Upper lobe of left lung (tissue), 6 donors: ENCODE measurements at regions not wholly inside any gene's neighbourhood (a gene's known extent, or its start where the extent isn't known, plus 50 kb on each side); places are given as distances from the start of the nearest gene placed in this dataset.

Source experiments
- ATAC-seq, 2 donors: fragments of 200-7000 bp; cut with Tn5 transposase; one replicate each; pipeline ENCODE4 v1.9.1; 2022; ENCODE audit warnings: mild to moderate bottlenecking in 2 of 2, moderate library complexity in 2 of 2; ENCODE audit not compliant: low FRiP score in 2 of 2
- DNase-seq, 2 donors: peaks; one replicate each; pipeline ENCODE4 v3.0.0-alpha.2; 2019 to 2020
- H3K27ac ChIP-seq, 4 donors: fragments of 200-600 bp; sonication (generic); one replicate each; pipeline ENCODE4 v1.5.1; 2016 to 2019
- H3K27me3 ChIP-seq, 4 donors: fragments of 200-600 bp; sonication (generic); one replicate each; pipeline ENCODE4 v1.5.1; 2017 to 2019
- H3K36me3 ChIP-seq, 4 donors: fragments of 200-600 bp; sonication (generic); one replicate each; pipeline ENCODE4 v1.5.1; 2016 to 2019
- H3K4me1 ChIP-seq, 4 donors: fragments of 200-600 bp; sonication (generic); one replicate each; pipeline ENCODE4 v1.5.1; 2018 to 2019
- H3K4me3 ChIP-seq, 4 donors: fragments of 200-600 bp; sonication (generic); one replicate each; pipeline ENCODE4 v1.5.1; 2017 to 2019; ENCODE audit warnings: mild to moderate bottlenecking in 2 of 4, moderate library complexity in 1 of 4
- H3K9me3 ChIP-seq, 4 donors: fragments of 200-600 bp; sonication (generic); one replicate each; pipeline ENCODE4 v1.5.1; 2018 to 2019
- EP300 ChIP-seq, 4 donors: sonication (generic); formaldehyde crosslinking; IDR thresholded peaks; one replicate each; pipeline ENCODE4 v1.5.1; 2017; ENCODE audit warnings: antibody characterized with exemption in 4 of 4, control low read depth in 2 of 4
- POLR2A ChIP-seq, 4 donors: fragments of 450-650 bp; IDR thresholded peaks; one replicate each; pipeline ENCODE4 v1.5.1; 2016 to 2017; ENCODE audit warnings: antibody characterized with exemption in 4 of 4, mild to moderate bottlenecking in 2 of 4
- POLR2AphosphoS5 ChIP-seq, 2 donors: sonication (generic); formaldehyde crosslinking; IDR thresholded peaks; one replicate each; pipeline ENCODE4 v1.5.1; 2017; ENCODE audit warnings: antibody characterized with exemption in 2 of 2
- WGBS, 2 donors: methylation state at CpG; one replicate each; pipeline ENCODE4 v1.1.5; 2017 to 2018; 5-methylcytosine and 5-hydroxymethylcytosine counted together
- TF ChIP-seq, protein P1 (sequence below), 6 experiments: fragments of 450-650 bp in 4 of 6; fragments of 200-600 bp in 2 of 6; sonication (generic) in 2 of 6; IDR thresholded peaks; one replicate each; pipeline ENCODE4 v1.5.1; 2016 to 2019; ENCODE audit warnings: antibody characterized with exemption in 6 of 6
- donor health status: DM: no; HTN: no; CAD: no; lungs with moderate emphysema.
- donor health status: DM: no; HTN: yes; CAD: no; lungs with severe emphysema.

GRCh38 chr9:83166372-83166771 is 103.4 kb upstream of the RASEF start:
- Histone ChIP-seq H3K36me3 (no peaks in the 10 kb centered on the region), H3K9me3 (no peaks in the 10 kb centered on the region), H3K27me3 (no peaks in the 10 kb centered on the region), H3K4me1 (peaks cover 0 to 3% (median 0%) of the 10 kb centered on the region in 4 donors), H3K4me3 (no peak overlapping the region), H3K27ac (peak overlapping the region in 3 of 4 donors; percentile 27 to 63 (median 55))
- TF ChIP-seq POLR2AphosphoS5 (IDR thresholded peaks at IDR 0.05) (no peak), EP300 (IDR thresholded peaks at IDR 0.05) (no peak), POLR2A (IDR thresholded peaks at IDR 0.05) (no peak)
- TF ChIP-seq, protein P1, sequence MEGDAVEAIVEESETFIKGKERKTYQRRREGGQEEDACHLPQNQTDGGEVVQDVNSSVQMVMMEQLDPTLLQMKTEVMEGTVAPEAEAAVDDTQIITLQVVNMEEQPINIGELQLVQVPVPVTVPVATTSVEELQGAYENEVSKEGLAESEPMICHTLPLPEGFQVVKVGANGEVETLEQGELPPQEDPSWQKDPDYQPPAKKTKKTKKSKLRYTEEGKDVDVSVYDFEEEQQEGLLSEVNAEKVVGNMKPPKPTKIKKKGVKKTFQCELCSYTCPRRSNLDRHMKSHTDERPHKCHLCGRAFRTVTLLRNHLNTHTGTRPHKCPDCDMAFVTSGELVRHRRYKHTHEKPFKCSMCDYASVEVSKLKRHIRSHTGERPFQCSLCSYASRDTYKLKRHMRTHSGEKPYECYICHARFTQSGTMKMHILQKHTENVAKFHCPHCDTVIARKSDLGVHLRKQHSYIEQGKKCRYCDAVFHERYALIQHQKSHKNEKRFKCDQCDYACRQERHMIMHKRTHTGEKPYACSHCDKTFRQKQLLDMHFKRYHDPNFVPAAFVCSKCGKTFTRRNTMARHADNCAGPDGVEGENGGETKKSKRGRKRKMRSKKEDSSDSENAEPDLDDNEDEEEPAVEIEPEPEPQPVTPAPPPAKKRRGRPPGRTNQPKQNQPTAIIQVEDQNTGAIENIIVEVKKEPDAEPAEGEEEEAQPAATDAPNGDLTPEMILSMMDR (IDR thresholded peaks at IDR 0.05) = no peak
- WGBS, 2 donors = 49 to 65% methylated on average over 5 of the region's 5 CpGs
- ATAC-seq (peak; percentile 57 to 91), DNase-seq (peak in 1 of 2 donors; percentile 77)

GRCh38 chr9:83155733-83156132 is 92.8 kb upstream of the RASEF start:
- TF ChIP-seq POLR2A (IDR thresholded peaks at IDR 0.05) (no peak), POLR2AphosphoS5 (IDR thresholded peaks at IDR 0.05) (no peak), EP300 (IDR thresholded peaks at IDR 0.05) (no peak)
- TF ChIP-seq, protein P1 (IDR thresholded peaks at IDR 0.05) = no peak
- no peak for DNase-seq
- Histone ChIP-seq H3K27ac (no peak overlapping the region), H3K27me3 (no peaks in the 10 kb centered on the region), H3K36me3 (no peaks in the 10 kb centered on the region), H3K9me3 (no peaks in the 10 kb centered on the region), H3K4me1 (no peaks in the 10 kb centered on the region), H3K4me3 (no peak overlapping the region)
- ATAC-seq = no peak

- ATAC-seq = peak; percentile 32 to 60
- H3K27me3 ChIP-seq = no peaks in the 10 kb centered on the region
- TF ChIP-seq POLR2A (IDR thresholded peaks at IDR 0.05) = no peak
- no peak for TF ChIP-seq EP300 (IDR thresholded peaks at IDR 0.05)
- TF ChIP-seq, protein P1 (IDR thresholded peaks at IDR 0.05) = no peak
- no peak for TF ChIP-seq POLR2AphosphoS5 (IDR thresholded peaks at IDR 0.05)
- peak overlapping the region in 1 of 4 donors; percentile 38 for H3K27ac ChIP-seq
- H3K36me3 ChIP-seq = no peaks in the 10 kb centered on the region
- H3K4me3 ChIP-seq = no peak overlapping the region
- no peaks in the 10 kb centered on the region for H3K9me3 ChIP-seq
- peak in 1 of 2 donors; percentile 48 for DNase-seq
- no peaks in the 10 kb centered on the region for H3K4me1 ChIP-seq
- 68 to 90% methylated on average over 2 of the region's 2 CpGs for WGBS, 2 donors
These were observed 91.9 kb upstream of the RASEF start for GRCh38 chr9:83154821-83155220.

- Histone ChIP-seq H3K36me3 (no peaks in the 10 kb centered on the region), H3K9me3 (no peaks in the 10 kb centered on the region), H3K27me3 (no peaks in the 10 kb centered on the region), H3K4me3 (no peak overlapping the region), H3K27ac (peak overlapping the region in 1 of 4 donors; percentile 38), H3K4me1 (no peaks in the 10 kb centered on the region)
- peak; percentile 61 to 83 for ATAC-seq
- 86 to 91% methylated on average over 2 of the region's 2 CpGs for WGBS, 2 donors
- DNase-seq = peak in 1 of 2 donors; percentile 74
- TF ChIP-seq, protein P1 (IDR thresholded peaks at IDR 0.05) = no peak
- TF ChIP-seq POLR2AphosphoS5 (IDR thresholded peaks at IDR 0.05) (peak in 1 of 2 donors; percentile 12), POLR2A (IDR thresholded peaks at IDR 0.05) (no peak), EP300 (IDR thresholded peaks at IDR 0.05) (no peak)
These were observed 91.3 kb upstream of the RASEF start for GRCh38 chr9:83154087-83154736.

GRCh38 chr9:83153030-83153429 is 90.1 kb upstream of the RASEF start:
- H3K27ac ChIP-seq = no peak overlapping the region
- 89 to 94% methylated on average over 2 of the region's 2 CpGs for WGBS, 2 donors
- no peak for DNase-seq
- TF ChIP-seq POLR2A (IDR thresholded peaks at IDR 0.05) (no peak), POLR2AphosphoS5 (IDR thresholded peaks at IDR 0.05) (no peak), EP300 (IDR thresholded peaks at IDR 0.05) (no peak)
- TF ChIP-seq, protein P1 (IDR thresholded peaks at IDR 0.05) = no peak
- no peak for ATAC-seq
- peaks cover 0 to under 1% (median 0%) of the 10 kb centered on the region in 4 donors for H3K9me3 ChIP-seq
- no peaks in the 10 kb centered on the region for H3K27me3 ChIP-seq
- H3K4me3 ChIP-seq = no peak overlapping the region
- no peaks in the 10 kb centered on the region for H3K36me3 ChIP-seq
- H3K4me1 ChIP-seq = no peaks in the 10 kb centered on the region
